ENCODE measurements at regions not wholly inside any gene's neighbourhood (a gene's known extent, or its start where the extent isn't known, plus 50 kb on each side); places are given as distances from the start of the nearest gene placed in this dataset.

GRCh38 chr5:107289030-107289714 is 381.6 kb downstream of the EFNA5 start:
- H3K4me3 ChIP-seq (ENCODE audit: low read depth, low read length): no peak overlapping the region
- TF ChIP-seq CTCF (conservative IDR thresholded peaks at IDR 0.05; ENCODE audit: low read depth, low read length): no peak
- DNase-seq (ENCODE audit: low read depth): no peak

GRCh38 chr5:107286447-107287098 is 384.2 kb downstream of the EFNA5 start:
- no peak overlapping the region for H3K4me3 ChIP-seq (ENCODE audit: low read depth, low read length)
- no peak for TF ChIP-seq CTCF (conservative IDR thresholded peaks at IDR 0.05; ENCODE audit: low read depth, low read length)

GRCh38 chr5:107285772-107286171 is 385.0 kb downstream of the EFNA5 start:
- H3K4me3 ChIP-seq (ENCODE audit: low read depth, low read length): no peak overlapping the region
- no peak for TF ChIP-seq CTCF (conservative IDR thresholded peaks at IDR 0.05; ENCODE audit: low read depth, low read length)
- DNase-seq (ENCODE audit: low read depth): no peak

More at GRCh38 chr5:107286447-107287098, 384.2 kb downstream of the EFNA5 start:
- DNase-seq (ENCODE audit: low read depth): no peak

- DNase-seq (ENCODE audit: low read depth): peak; percentile 60
- H3K4me3 ChIP-seq (ENCODE audit: low read depth, low read length): no peak overlapping the region
- no peak for TF ChIP-seq CTCF (conservative IDR thresholded peaks at IDR 0.05; ENCODE audit: low read depth, low read length)
These were observed 385.8 kb downstream of the EFNA5 start for GRCh38 chr5:107284822-107285525.

- H3K4me3 ChIP-seq (ENCODE audit: low read depth, low read length): no peak overlapping the region
- DNase-seq (ENCODE audit: low read depth): peak; percentile 43
- no peak for TF ChIP-seq CTCF (conservative IDR thresholded peaks at IDR 0.05; ENCODE audit: low read depth, low read length)
These were observed 388.7 kb downstream of the EFNA5 start for GRCh38 chr5:107282061-107282460.

GRCh38 chr5:107278774-107279173 is 392.0 kb downstream of the EFNA5 start:
- DNase-seq (ENCODE audit: low read depth): no peak
- H3K4me3 ChIP-seq (ENCODE audit: low read depth, low read length): no peak overlapping the region
- TF ChIP-seq CTCF (conservative IDR thresholded peaks at IDR 0.05; ENCODE audit: low read depth, low read length): no peak

Measured in choroid plexus epithelial cell (primary cell).